Neural cell (in vitro differentiated cells): ENCODE measurements at regions not wholly inside any gene's neighbourhood (a gene's known extent, or its start where the extent isn't known, plus 50 kb on each side); places are given as distances from the start of the nearest gene placed in this dataset.
A peak's percentile ranks its signal among the peaks of the same experiment; 100 is the strongest.

ENCODE experiments used
- H2AFZ ChIP-seq: fragments of 200-600, 300-800 bp; sonication (generic), shearing (Covaris generic); 2 replicates; pipeline ENCODE4 v1.6.0; 2014; ENCODE audit warnings: low read depth, mild to moderate bottlenecking, antibody characterized with exemption, low read length, moderate library complexity
- H3F3A ChIP-seq: fragments of 200-600 bp; shearing (Covaris generic); 2 replicates; pipeline ENCODE4 v1.6.1; 2016; ENCODE audit warnings: mild to moderate bottlenecking, moderate library complexity, mixed read lengths, antibody characterized with exemption, low read length; ENCODE audit not compliant: insufficient read depth, poor library complexity, severe bottlenecking
- H3K27ac ChIP-seq: fragments of 200-600, 300-800 bp; sonication (generic), shearing (Covaris generic); 2 replicates; pipeline ENCODE4 v1.5.1; 2014; ENCODE audit warnings: mild to moderate bottlenecking, low read length, moderate library complexity
- H3K27me3 ChIP-seq: fragments of 300-800, 200-600 bp; sonication (generic), shearing (Covaris generic); 2 replicates; pipeline ENCODE4 v1.6.0; 2014; ENCODE audit warnings: mild to moderate bottlenecking, low read depth, low read length, moderate library complexity; ENCODE audit not compliant: insufficient read depth
- H3K36me3 ChIP-seq: fragments of 300-800, 200-600 bp; sonication (generic), shearing (Covaris generic); 2 replicates; pipeline ENCODE4 v1.5.1; 2014; ENCODE audit warnings: mild to moderate bottlenecking, antibody characterized with exemption, low read length, moderate library complexity; ENCODE audit not compliant: insufficient read depth
- H3K4me2 ChIP-seq: fragments of 300-800, 200-600 bp; sonication (generic), shearing (Covaris generic); 2 replicates; pipeline ENCODE4 v1.6.0; 2014; ENCODE audit warnings: mild to moderate bottlenecking, low read length
- H3K4me3 ChIP-seq: fragments of 300-800, 200-600 bp; sonication (generic), shearing (Covaris generic); 2 replicates; pipeline ENCODE4 v1.5.1; 2014; ENCODE audit warnings: mild to moderate bottlenecking, low read length, moderate library complexity
- H3K79me2 ChIP-seq: fragments of 200-600 bp; shearing (Covaris generic); replicated peaks from 2 replicates; pipeline ENCODE4 v1.6.0; 2014; ENCODE audit warnings: mild to moderate bottlenecking, low read length, moderate library complexity; ENCODE audit not compliant: insufficient read depth
- H3K9ac ChIP-seq: fragments of 300-800, 200-600 bp; sonication (generic), shearing (Covaris generic); 2 replicates; pipeline ENCODE4 v1.6.1; 2016; ENCODE audit warnings: mild to moderate bottlenecking, low read length, mixed read lengths
- H3K9me2 ChIP-seq: fragments of 200-600 bp; shearing (Covaris generic); 2 replicates; pipeline ENCODE4 v1.6.1; 2016; ENCODE audit warnings: mild to moderate bottlenecking, low read length, mixed read lengths; ENCODE audit not compliant: insufficient read depth
- H3K9me3 ChIP-seq: fragments of 200-600, 300-800 bp; sonication (generic), shearing (Covaris generic); 2 replicates; pipeline ENCODE4 v1.6.1; 2016; ENCODE audit warnings: mild to moderate bottlenecking, mixed run types, low read length, moderate library complexity, mixed read lengths
- H4K20me1 ChIP-seq: fragments of 200-600 bp; shearing (Covaris generic); 2 replicates; pipeline ENCODE4 v1.6.1; 2016; ENCODE audit warnings: mild to moderate bottlenecking, mixed run types; ENCODE audit not compliant: insufficient read depth
- EP300 ChIP-seq: fragments of 450-650 bp; conservative IDR thresholded peaks from 2 replicates; pipeline ENCODE4 v1.6.1; 2014; ENCODE audit warnings: antibody characterized with exemption, mild to moderate bottlenecking, moderate library complexity; ENCODE audit not compliant: poor library complexity, severe bottlenecking
- EZH2 ChIP-seq: fragments of 200-600, 300-800 bp; shearing (Covaris generic), sonication (generic); IDR thresholded peaks from 2 replicates; pipeline ENCODE4 v1.6.1; 2014; ENCODE audit warnings: antibody characterized with exemption, low read length, borderline replicate concordance, mild to moderate bottlenecking; ENCODE audit not compliant: insufficient read depth, poor library complexity, severe bottlenecking
- MXI1 ChIP-seq: fragments of 450-650 bp; conservative IDR thresholded peaks from 2 replicates; pipeline ENCODE4 v1.6.1; 2014; ENCODE audit warnings: antibody characterized with exemption, mild to moderate bottlenecking; ENCODE audit not compliant: poor library complexity, severe bottlenecking
- POLR2AphosphoS5 ChIP-seq: IDR thresholded peaks from 2 replicates; pipeline ENCODE4 v1.6.1; 2012
- RAD21 ChIP-seq: fragments of 450-650 bp; conservative IDR thresholded peaks from 2 replicates; pipeline ENCODE4 v1.6.1; 2014; ENCODE audit warnings: antibody characterized with exemption, mild to moderate bottlenecking, moderate library complexity
- REST ChIP-seq: IDR thresholded peaks from 2 replicates; pipeline ENCODE4 v1.6.1; 2012; ENCODE audit warnings: borderline replicate concordance
- SMC3 ChIP-seq: fragments of 450-650 bp; conservative IDR thresholded peaks from 2 replicates; pipeline ENCODE4 v1.6.1; 2014; ENCODE audit warnings: antibody characterized with exemption, mild to moderate bottlenecking, moderate library complexity; ENCODE audit not compliant: poor library complexity
- TAF1 ChIP-seq: IDR thresholded peaks from 2 replicates; pipeline ENCODE4 v1.6.1; 2012; ENCODE audit warnings: low read depth
- TF ChIP-seq, protein P1 (sequence below): fragments of 450-650 bp; IDR thresholded peaks from 2 replicates; pipeline ENCODE4 v1.5.1; 2014; ENCODE audit warnings: antibody characterized with exemption, mild to moderate bottlenecking, moderate library complexity; ENCODE audit not compliant: poor library complexity, severe bottlenecking

GRCh38 chr10:124173298-124173900 is 80.0 kb upstream of the CHST15 start:
- no peaks in the 10 kb centered on the region for H3K79me2 ChIP-seq
- no peak for TF ChIP-seq EP300
- no peak for TF ChIP-seq POLR2AphosphoS5
- TF ChIP-seq SMC3: no peak
- no peak for TF ChIP-seq EZH2
- TF ChIP-seq MXI1: no peak
- no peak for TF ChIP-seq RAD21
- TF ChIP-seq REST: no peak
- no peak for TF ChIP-seq TAF1
- TF ChIP-seq, protein P1, sequence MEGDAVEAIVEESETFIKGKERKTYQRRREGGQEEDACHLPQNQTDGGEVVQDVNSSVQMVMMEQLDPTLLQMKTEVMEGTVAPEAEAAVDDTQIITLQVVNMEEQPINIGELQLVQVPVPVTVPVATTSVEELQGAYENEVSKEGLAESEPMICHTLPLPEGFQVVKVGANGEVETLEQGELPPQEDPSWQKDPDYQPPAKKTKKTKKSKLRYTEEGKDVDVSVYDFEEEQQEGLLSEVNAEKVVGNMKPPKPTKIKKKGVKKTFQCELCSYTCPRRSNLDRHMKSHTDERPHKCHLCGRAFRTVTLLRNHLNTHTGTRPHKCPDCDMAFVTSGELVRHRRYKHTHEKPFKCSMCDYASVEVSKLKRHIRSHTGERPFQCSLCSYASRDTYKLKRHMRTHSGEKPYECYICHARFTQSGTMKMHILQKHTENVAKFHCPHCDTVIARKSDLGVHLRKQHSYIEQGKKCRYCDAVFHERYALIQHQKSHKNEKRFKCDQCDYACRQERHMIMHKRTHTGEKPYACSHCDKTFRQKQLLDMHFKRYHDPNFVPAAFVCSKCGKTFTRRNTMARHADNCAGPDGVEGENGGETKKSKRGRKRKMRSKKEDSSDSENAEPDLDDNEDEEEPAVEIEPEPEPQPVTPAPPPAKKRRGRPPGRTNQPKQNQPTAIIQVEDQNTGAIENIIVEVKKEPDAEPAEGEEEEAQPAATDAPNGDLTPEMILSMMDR: no peak

GRCh38 chr10:124172181-124172916 is 79.0 kb upstream of the CHST15 start:
- Histone ChIP-seq H3K9ac (peak overlapping the region; percentile 59), H4K20me1 (no peaks in the 10 kb centered on the region), H3K27ac (peak overlapping the region; percentile 88), H3K9me3 (no peaks in the 10 kb centered on the region), H3K4me2 (no peak overlapping the region), H2AFZ (no peak overlapping the region), H3K27me3 (no peaks in the 10 kb centered on the region), H3F3A (peaks cover 4% of the 10 kb centered on the region), H3K9me2 (no peaks in the 10 kb centered on the region), H3K79me2 (no peaks in the 10 kb centered on the region), H3K4me3 (peak overlapping the region; percentile 46), H3K36me3 (no peaks in the 10 kb centered on the region)
- TF ChIP-seq, protein P1: peak; percentile 15
- TF ChIP-seq EP300 (peak; percentile 93), TAF1 (no peak), MXI1 (no peak), EZH2 (no peak), POLR2AphosphoS5 (peak; percentile 70), REST (peak; percentile 75), RAD21 (peak; percentile 48), SMC3 (peak; percentile 50)

More at GRCh38 chr10:124173298-124173900, 80.0 kb upstream of the CHST15 start:
- Histone ChIP-seq H3K4me3 (no peak overlapping the region), H3K27me3 (no peaks in the 10 kb centered on the region), H3K9me2 (no peaks in the 10 kb centered on the region), H4K20me1 (no peaks in the 10 kb centered on the region), H3K4me2 (no peak overlapping the region), H3F3A (peaks cover 4% of the 10 kb centered on the region), H3K36me3 (no peaks in the 10 kb centered on the region), H3K27ac (peak overlapping the region; percentile 88), H2AFZ (no peak overlapping the region), H3K9ac (peak overlapping the region; percentile 59), H3K9me3 (no peaks in the 10 kb centered on the region)
